HEK293T (cell line): ENCODE measurements at regions not wholly inside any gene's neighbourhood (a gene's known extent, or its start where the extent isn't known, plus 50 kb on each side); places are given as distances from the start of the nearest gene placed in this dataset.

Experiments used
- CTCF ChIA-PET: fragments of 350-600 bp; formaldehyde crosslinking; extraction: SDS; loops from one replicate; lab custom pipeline; 2021; ENCODE audit warnings: antibody characterized with exemption, inconsistent platforms; lab: Yijun Ruan, JAX
- POLR2A ChIA-PET: fragments of 350-600 bp; formaldehyde crosslinking; extraction: SDS; loops from one replicate; lab custom pipeline; 2020; ENCODE audit warnings: antibody characterized with exemption, inconsistent platforms; lab: Yijun Ruan, JAX
- DNase-seq: peaks from one replicate; pipeline ENCODE4 v3.0.0; 2012; ENCODE audit warnings: mixed read lengths; ENCODE audit errors: extremely low spot score
- ARNT ChIP-seq: fragments of 450-650 bp; IDR thresholded peaks from 2 replicates; pipeline ENCODE4 v1.6.1; 2017; ENCODE audit warnings: mild to moderate bottlenecking
- BHLHE40 ChIP-seq: fragments of 450-650 bp; IDR thresholded peaks from 2 replicates; pipeline ENCODE4 v1.6.1; 2016; ENCODE audit warnings: mild to moderate bottlenecking, moderate library complexity, borderline replicate concordance
- CTBP1 ChIP-seq: fragments of 450-650 bp; IDR thresholded peaks from 2 replicates; pipeline ENCODE4 v1.6.1; 2016; ENCODE audit warnings: borderline replicate concordance
- ELF4 ChIP-seq: fragments of 450-650 bp; IDR thresholded peaks from 2 replicates; pipeline ENCODE4 v1.6.1; 2017; ENCODE audit warnings: antibody characterized with exemption
- FOXA1 ChIP-seq: fragments of 450-650 bp; IDR thresholded peaks from 2 replicates; pipeline ENCODE4 v1.6.1; 2016; ENCODE audit warnings: mild to moderate bottlenecking
- FOXK2 ChIP-seq: fragments of 450-650 bp; IDR thresholded peaks from 2 replicates; pipeline ENCODE4 v1.6.1; 2016; ENCODE audit warnings: mild to moderate bottlenecking
- FOXM1 ChIP-seq: fragments of 450-650 bp; IDR thresholded peaks from 2 replicates; pipeline ENCODE4 v1.6.1; 2017; ENCODE audit warnings: mild to moderate bottlenecking, borderline replicate concordance
- HDGF ChIP-seq: fragments of 450-650 bp; IDR thresholded peaks from 2 replicates; pipeline ENCODE4 v1.6.1; 2017; ENCODE audit warnings: antibody characterized with exemption, borderline replicate concordance
- L3MBTL2 ChIP-seq: fragments of 450-650 bp; conservative IDR thresholded peaks from 2 replicates; pipeline ENCODE4 v1.6.1; 2016; ENCODE audit warnings: mild to moderate bottlenecking
- LEF1 ChIP-seq: fragments of 450-650 bp; IDR thresholded peaks from 2 replicates; pipeline ENCODE4 v1.6.1; 2017; ENCODE audit warnings: mild to moderate bottlenecking, borderline replicate concordance
- NFRKB ChIP-seq: fragments of 450-650 bp; IDR thresholded peaks from 2 replicates; pipeline ENCODE4 v1.6.1; 2016; ENCODE audit warnings: mild to moderate bottlenecking, moderate library complexity
- PKNOX1 ChIP-seq: fragments of 450-650 bp; IDR thresholded peaks from 2 replicates; pipeline ENCODE4 v1.6.1; 2016
- SP1 ChIP-seq: fragments of 450-650 bp; IDR thresholded peaks from 2 replicates; pipeline ENCODE4 v1.6.1; 2017
- SUZ12 ChIP-seq: fragments of 450-650 bp; IDR thresholded peaks from 2 replicates; pipeline ENCODE4 v1.6.1; 2016; ENCODE audit warnings: mild to moderate bottlenecking
- TARDBP ChIP-seq: fragments of 450-650 bp; IDR thresholded peaks from 2 replicates; pipeline ENCODE4 v1.6.1; 2016
- ZNF384 ChIP-seq: fragments of 450-650 bp; IDR thresholded peaks from 2 replicates; pipeline ENCODE4 v1.6.1; 2016

- ChIA-PET POLR2A (no interaction called here), CTCF (no interaction called here)
- TF ChIP-seq ZNF384 (no peak), FOXK2 (no peak), CTBP1 (no peak), FOXM1 (no peak), ARNT (no peak), SUZ12 (no peak), FOXA1 (no peak), L3MBTL2 (no peak), ELF4 (no peak), SP1 (no peak), NFRKB (no peak), HDGF (no peak), PKNOX1 (no peak), BHLHE40 (no peak), TARDBP (no peak), LEF1 (no peak)
- DNase-seq = no peak
These were observed 187.9 kb downstream of the KATNAL1 start for GRCh38 chr13:30119476-30119875.

- ChIA-PET CTCF (no interaction called here), POLR2A (no interaction called here)
- no peak for TF ChIP-seq ELF4
- TF ChIP-seq LEF1 = no peak
- no peak for TF ChIP-seq PKNOX1
- TF ChIP-seq FOXA1 = no peak
- DNase-seq = no peak
These were observed 191.0 kb downstream of the KATNAL1 start for GRCh38 chr13:30116379-30116778.

GRCh38 chr13:30115257-30115600 lies 192.1 kb downstream of the KATNAL1 start:
- no peak for DNase-seq
- ChIA-PET POLR2A (interaction anchor here (1.0 kb wide), 2 partner anchors 268 to 333 kb away, joined by 3 read pairs; no protein-coding TSS in a partner anchor), CTCF (interaction anchor here (0.6 to 2.2 kb wide), 4 partner anchors 269 to 344 kb away, joined by 3 to 12 read pairs (median 3); no protein-coding TSS in a partner anchor)
- TF ChIP-seq HDGF (no peak), CTBP1 (no peak), FOXM1 (no peak), PKNOX1 (no peak), LEF1 (no peak), FOXA1 (no peak), FOXK2 (no peak), NFRKB (no peak), ARNT (no peak), TARDBP (no peak), ZNF384 (no peak)

GRCh38 chr13:30114571-30115256 lies 192.6 kb downstream of the KATNAL1 start:
- TF ChIP-seq SP1 = no peak
- no peak for TF ChIP-seq HDGF
- no peak for TF ChIP-seq FOXK2
- no peak for TF ChIP-seq TARDBP
- TF ChIP-seq L3MBTL2 = no peak
- no peak for TF ChIP-seq NFRKB
- TF ChIP-seq LEF1 = peak; percentile 69; the same call in 1 of the 2 replicates
- TF ChIP-seq FOXM1 = 0 out of 2 replicates have a peak, but pooled peaks have one; percentile 48
- no peak for TF ChIP-seq FOXA1
- TF ChIP-seq BHLHE40 = no peak
- no peak for TF ChIP-seq ZNF384
- 0 out of 2 replicates have a peak, but pooled peaks have one; percentile 10 for TF ChIP-seq ARNT
- TF ChIP-seq PKNOX1 = no peak
- TF ChIP-seq CTBP1 = 0 out of 2 replicates have a peak, but pooled peaks have one; percentile 21
- TF ChIP-seq ELF4 = no peak
- TF ChIP-seq SUZ12 = no peak
- DNase-seq = peak; percentile 88
- CTCF ChIA-PET = interaction anchor here (0.6 to 2.2 kb wide), 5 partner anchors 268 to 344 kb away, joined by 3 to 12 read pairs (median 3); no protein-coding TSS in a partner anchor
- POLR2A ChIA-PET = interaction anchor here (1.0 kb wide), 2 partner anchors 268 to 333 kb away, joined by 3 read pairs; no protein-coding TSS in a partner anchor

DNA sequence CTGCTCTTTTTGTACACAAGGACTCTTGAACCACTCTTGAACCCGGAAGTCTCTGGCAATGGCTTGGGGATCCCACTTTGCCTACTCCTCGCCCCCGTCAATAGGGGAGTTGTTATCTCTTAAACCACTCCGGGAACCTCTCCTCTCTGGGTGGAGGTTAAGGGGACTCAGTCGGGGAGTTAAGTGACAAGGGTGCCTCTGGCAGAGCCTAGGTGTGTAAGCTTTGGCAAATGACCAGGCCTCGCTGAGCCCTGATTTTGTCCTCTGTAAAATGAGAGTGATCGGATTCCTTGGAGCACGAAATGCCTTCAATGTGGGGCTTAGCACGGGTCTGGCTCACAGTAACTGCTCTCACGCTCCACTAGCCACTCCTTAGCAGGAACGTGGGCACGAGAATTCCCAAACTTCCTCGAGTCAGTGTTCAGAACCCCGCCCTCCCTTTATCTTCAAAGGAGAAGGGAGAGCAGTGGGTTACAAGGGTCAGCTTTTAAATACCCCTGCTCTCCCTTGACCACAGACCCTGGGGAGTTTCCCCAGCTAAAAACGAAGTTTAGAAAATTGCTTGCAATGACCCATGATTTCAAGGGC lies 193.3 kb downstream of the KATNAL1 start:
- CTCF ChIA-PET = interaction anchor here (0.6 to 2.2 kb wide), 2 partner anchors 343 to 406 kb away, joined by 3 to 12 read pairs; no protein-coding TSS in a partner anchor
- no peak for DNase-seq
- no peak for TF ChIP-seq CTBP1
- TF ChIP-seq FOXM1 = no peak
- no peak for TF ChIP-seq ELF4
- TF ChIP-seq TARDBP = no peak
- TF ChIP-seq FOXA1 = no peak
- no peak for TF ChIP-seq BHLHE40
- no peak for TF ChIP-seq LEF1
- TF ChIP-seq SUZ12 = no peak
- no peak for TF ChIP-seq FOXK2
- no peak for TF ChIP-seq ZNF384
- TF ChIP-seq NFRKB = no peak
- no peak for TF ChIP-seq HDGF
- TF ChIP-seq PKNOX1 = no peak
- no peak for TF ChIP-seq ARNT
- TF ChIP-seq SP1 = no peak
- no peak for TF ChIP-seq L3MBTL2
- POLR2A ChIA-PET = no interaction called here
